OCI-LY3 (cell line): ENCODE measurements at regions not wholly inside any gene's neighbourhood (a gene's known extent, or its start where the extent isn't known, plus 50 kb on each side); places are given as distances from the start of the nearest gene placed in this dataset.

Experiments
- H2AFZ ChIP-seq: fragments of 200-600, 300-600 bp; shearing (Covaris generic); 2 replicates; pipeline ENCODE4 v1.6.0; 2014; ENCODE audit warnings: antibody characterized with exemption, low read depth, low read length
- H3K27ac ChIP-seq: fragments of 200-600, 300-600 bp; sonication (generic); 2 replicates; pipeline ENCODE4 v1.5.1; 2014; ENCODE audit warnings: mild to moderate bottlenecking, low read length, moderate library complexity, mixed read lengths
- H3K27me3 ChIP-seq: fragments of 200-600, 300-600 bp; sonication (generic); 2 replicates; pipeline ENCODE4 v1.6.1; 2014; ENCODE audit warnings: low read depth, low read length, mixed read lengths
- H3K36me3 ChIP-seq: fragments of 200-600, 300-600 bp; sonication (generic); replicated peaks from 2 replicates; pipeline ENCODE3; 2014; ENCODE audit warnings: low read depth, low read length, mixed read lengths
- H3K4me1 ChIP-seq: fragments of 300-600, 200-600 bp; sonication (generic); 2 replicates; pipeline ENCODE4 v1.6.1; 2014; ENCODE audit warnings: low read length, mixed read lengths
- H3K4me2 ChIP-seq: fragments of 200-600, 300-600 bp; sonication (generic); 2 replicates; pipeline ENCODE4 v1.6.1; 2014; ENCODE audit warnings: low read length, mixed read lengths
- H3K4me3 ChIP-seq: fragments of 300-600, 200-600 bp; sonication (generic); 2 replicates; pipeline ENCODE4 v1.5.1; 2014; ENCODE audit warnings: antibody characterized with exemption, mild to moderate bottlenecking, low read length, moderate library complexity
- H3K79me2 ChIP-seq: fragments of 300-600, 200-600 bp; shearing (Covaris generic); 2 replicates; pipeline ENCODE4 v1.6.1; 2014; ENCODE audit warnings: mild to moderate bottlenecking, low read length, mixed read lengths
- H3K9ac ChIP-seq: fragments of 300-600, 200-600 bp; shearing (Covaris generic); 2 replicates; pipeline ENCODE4 v1.6.0; 2014; ENCODE audit warnings: mild to moderate bottlenecking, low read length, moderate library complexity
- H3K9me3 ChIP-seq: fragments of 200-600, 300-600 bp; shearing (Covaris generic); 2 replicates; pipeline ENCODE4 v1.6.1; 2014; ENCODE audit warnings: low read length, mixed read lengths; ENCODE audit not compliant: insufficient read depth
- H4K20me1 ChIP-seq: fragments of 200-600, 300-600 bp; sonication (generic); 2 replicates; pipeline ENCODE4 v1.6.1; 2016; ENCODE audit warnings: low read length, mixed read lengths; ENCODE audit not compliant: insufficient read depth
- CTCF ChIP-seq: fragments of 200-600, 300-600 bp; sonication (generic); IDR thresholded peaks from 2 replicates; pipeline ENCODE4 v1.5.1; 2014; ENCODE audit warnings: antibody characterized with exemption, low read length, low read depth
- EZH2phosphoT487 ChIP-seq: fragments of 200-600 bp; shearing (Covaris generic); IDR thresholded peaks from 2 replicates; pipeline ENCODE4 v1.6.1; 2018; ENCODE audit warnings: antibody characterized with exemption, mixed run types, low read depth

- H3K9ac ChIP-seq = no peak overlapping the region
- no peaks in the 10 kb centered on the region for H3K36me3 ChIP-seq
- no peak overlapping the region for H3K4me3 ChIP-seq
- no peak overlapping the region for H3K27ac ChIP-seq
- no peak for TF ChIP-seq CTCF
- no peak for TF ChIP-seq EZH2phosphoT487
- H3K9me3 ChIP-seq = no peaks in the 10 kb centered on the region
- no peaks in the 10 kb centered on the region for H4K20me1 ChIP-seq
- no peaks in the 10 kb centered on the region for H3K79me2 ChIP-seq
- no peak overlapping the region for H3K4me2 ChIP-seq
- no peak overlapping the region for H2AFZ ChIP-seq
- H3K4me1 ChIP-seq = peaks cover 22% of the 10 kb centered on the region
- peaks cover 23% of the 10 kb centered on the region; the same call in 1 of the 2 replicates for H3K27me3 ChIP-seq
Observed at GRCh38 chr2:144572977-144573376, 53.1 kb upstream of the ZEB2 start.

- Histone ChIP-seq H3K27ac (no peak overlapping the region), H3K9ac (no peak overlapping the region), H3K4me2 (no peak overlapping the region), H3K27me3 (peaks cover 21% of the 10 kb centered on the region; the same call in 1 of the 2 replicates), H3K79me2 (no peaks in the 10 kb centered on the region), H3K9me3 (no peaks in the 10 kb centered on the region), H3K4me3 (no peak overlapping the region), H3K4me1 (peaks cover 22% of the 10 kb centered on the region), H2AFZ (no peak overlapping the region), H4K20me1 (no peaks in the 10 kb centered on the region), H3K36me3 (no peaks in the 10 kb centered on the region)
- TF ChIP-seq EZH2phosphoT487 (no peak), CTCF (no peak)
Observed at GRCh38 chr2:144571770-144572169, 51.9 kb upstream of the ZEB2 start.

GRCh38 chr2:144570566-144570965 is 50.6 kb upstream of the ZEB2 start:
- Histone ChIP-seq H3K4me2 (peak overlapping the region; percentile 15; the same call in 1 of the 2 replicates), H3K9ac (no peak overlapping the region), H2AFZ (no peak overlapping the region), H3K4me3 (no peak overlapping the region), H3K79me2 (no peaks in the 10 kb centered on the region), H3K4me1 (peaks cover 28% of the 10 kb centered on the region), H3K9me3 (no peaks in the 10 kb centered on the region), H3K27ac (no peak overlapping the region), H3K36me3 (no peaks in the 10 kb centered on the region), H4K20me1 (no peaks in the 10 kb centered on the region), H3K27me3 (peaks cover 23% of the 10 kb centered on the region)
- TF ChIP-seq CTCF (no peak), EZH2phosphoT487 (no peak)
